ENCODE measurements at regions not wholly inside any gene's neighbourhood (a gene's known extent, or its start where the extent isn't known, plus 50 kb on each side); places are given as distances from the start of the nearest gene placed in this dataset.

- no peak for TF ChIP-seq CTCF (IDR thresholded peaks at IDR 0.05; ENCODE audit: insufficient read depth, low read length, poor library complexity, severe bottlenecking)
- H3K36me3 ChIP-seq (ENCODE audit: control insufficient read depth, insufficient read depth, low read length): no peaks in the 10 kb centered on the region
Observed at GRCh38 chr3:176969066-176969465, 228.2 kb downstream of the TBL1XR1 start.

GRCh38 chr3:176968631-176969030 lies 228.7 kb downstream of the TBL1XR1 start:
- no peak overlapping the region for H3K4me3 ChIP-seq (replicated peaks; ENCODE audit: low read depth, low read length)
- H3K36me3 ChIP-seq (ENCODE audit: control insufficient read depth, insufficient read depth, low read length): no peaks in the 10 kb centered on the region
- no peaks in the 10 kb centered on the region for H3K27me3 ChIP-seq (replicated peaks; ENCODE audit: control insufficient read depth, insufficient read depth, low read length)
- TF ChIP-seq CTCF (IDR thresholded peaks at IDR 0.05; ENCODE audit: insufficient read depth, low read length, poor library complexity, severe bottlenecking): no peak
- no peak for DNase-seq (ENCODE audit: extremely low read depth, insufficient read length)

More at GRCh38 chr3:176969066-176969465, 228.2 kb downstream of the TBL1XR1 start:
- H3K27me3 ChIP-seq (replicated peaks; ENCODE audit: control insufficient read depth, insufficient read depth, low read length): no peaks in the 10 kb centered on the region
- DNase-seq (ENCODE audit: extremely low read depth, insufficient read length): no peak
- H3K4me3 ChIP-seq (replicated peaks; ENCODE audit: low read depth, low read length): no peak overlapping the region

- no peak for TF ChIP-seq CTCF (IDR thresholded peaks at IDR 0.05; ENCODE audit: insufficient read depth, low read length, poor library complexity, severe bottlenecking)
- H3K27me3 ChIP-seq (replicated peaks; ENCODE audit: control insufficient read depth, insufficient read depth, low read length): no peaks in the 10 kb centered on the region
- no peak overlapping the region for H3K4me3 ChIP-seq (replicated peaks; ENCODE audit: low read depth, low read length)
- H3K36me3 ChIP-seq (ENCODE audit: control insufficient read depth, insufficient read depth, low read length): no peaks in the 10 kb centered on the region
- no peak for DNase-seq (ENCODE audit: extremely low read depth, insufficient read length)
Observed at GRCh38 chr3:176967522-176967921, 229.8 kb downstream of the TBL1XR1 start.

DNA sequence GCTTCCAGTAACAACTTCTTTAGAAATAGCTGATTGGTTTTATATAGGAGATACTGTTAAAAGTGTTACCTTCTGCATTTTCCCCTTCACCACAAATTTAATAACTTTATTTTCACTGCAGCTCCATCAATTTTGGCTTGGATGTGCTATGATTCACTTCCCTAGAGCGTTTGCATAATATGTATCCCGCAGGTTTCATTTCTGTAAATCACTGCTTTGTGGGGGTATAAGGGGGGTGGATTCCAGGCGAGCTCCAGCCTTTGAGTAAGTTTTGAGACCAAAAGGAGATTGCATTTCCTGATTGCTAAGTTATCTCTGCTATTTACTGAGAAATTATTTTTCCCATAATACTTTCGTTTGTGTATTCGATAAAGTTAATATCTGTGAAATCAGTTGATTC lies 232.6 kb downstream of the TBL1XR1 start:
- no peaks in the 10 kb centered on the region; the same call in 1 of the 2 replicates for H3K27me3 ChIP-seq (replicated peaks; ENCODE audit: control insufficient read depth, insufficient read depth, low read length)
- DNase-seq (ENCODE audit: extremely low read depth, insufficient read length): no peak
- H3K4me3 ChIP-seq (replicated peaks; ENCODE audit: low read depth, low read length): no peak overlapping the region
- no peaks in the 10 kb centered on the region for H3K36me3 ChIP-seq (ENCODE audit: control insufficient read depth, insufficient read depth, low read length)
- TF ChIP-seq CTCF (IDR thresholded peaks at IDR 0.05; ENCODE audit: insufficient read depth, low read length, poor library complexity, severe bottlenecking): no peak

GRCh38 chr3:176961916-176962315 lies 235.4 kb downstream of the TBL1XR1 start:
- no peak for TF ChIP-seq CTCF (IDR thresholded peaks at IDR 0.05; ENCODE audit: insufficient read depth, low read length, poor library complexity, severe bottlenecking)
- no peaks in the 10 kb centered on the region; the same call in 1 of the 2 replicates for H3K27me3 ChIP-seq (replicated peaks; ENCODE audit: control insufficient read depth, insufficient read depth, low read length)
- H3K36me3 ChIP-seq (ENCODE audit: control insufficient read depth, insufficient read depth, low read length): no peaks in the 10 kb centered on the region
- H3K4me3 ChIP-seq (replicated peaks; ENCODE audit: low read depth, low read length): no peak overlapping the region
- DNase-seq (ENCODE audit: extremely low read depth, insufficient read length): no peak

DNA sequence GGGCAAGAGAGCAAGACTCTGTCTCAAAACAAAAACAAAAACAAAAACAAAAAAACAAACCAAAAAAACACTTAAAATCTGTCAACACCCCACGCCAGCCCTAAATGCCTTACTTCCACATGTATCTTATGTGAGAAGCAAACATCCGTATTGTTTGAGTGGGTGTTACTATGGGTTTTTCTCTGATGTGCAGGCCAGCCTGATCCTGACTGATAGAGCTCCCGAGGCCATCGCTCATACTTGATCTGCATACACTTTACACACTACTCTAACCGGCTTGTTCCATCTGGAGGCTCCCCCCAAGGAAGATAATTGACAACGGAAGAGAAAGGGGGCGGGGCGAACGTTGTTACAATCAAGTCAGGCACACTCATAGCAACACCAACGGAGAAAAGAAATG lies 237.4 kb downstream of the TBL1XR1 start:
- Histone ChIP-seq H3K36me3 (ENCODE audit: control insufficient read depth, insufficient read depth, low read length) (no peaks in the 10 kb centered on the region), H3K4me3 (replicated peaks; ENCODE audit: low read depth, low read length) (no peak overlapping the region), H3K27me3 (replicated peaks; ENCODE audit: control insufficient read depth, insufficient read depth, low read length) (no peaks in the 10 kb centered on the region; the same call in 1 of the 2 replicates)
- no peak for DNase-seq (ENCODE audit: extremely low read depth, insufficient read length)
- no peak for TF ChIP-seq CTCF (IDR thresholded peaks at IDR 0.05; ENCODE audit: insufficient read depth, low read length, poor library complexity, severe bottlenecking)
